LNCAP (cell line): ENCODE measurements at regions not wholly inside any gene's neighbourhood (a gene's known extent, or its start where the extent isn't known, plus 50 kb on each side); places are given as distances from the start of the nearest gene placed in this dataset.

ENCODE experiments used
- CTCF ChIP-seq: fragments of 450-650 bp; IDR thresholded peaks from 2 replicates; pipeline ENCODE4 v1.5.1; 2017; ENCODE audit warnings: mild to moderate bottlenecking

GRCh38 chr1:221886311-221886710 lies 144.4 kb upstream of the DUSP10 start:
- no peak for TF ChIP-seq CTCF

- no peak for TF ChIP-seq CTCF
Measured at GRCh38 chr1:221884821-221885220, 142.9 kb upstream of the DUSP10 start.

- no peak for TF ChIP-seq CTCF
Measured at GRCh38 chr1:221881805-221882581, 140.1 kb upstream of the DUSP10 start.

GRCh38 chr1:221880182-221880581 lies 138.3 kb upstream of the DUSP10 start:
- TF ChIP-seq CTCF = no peak

- TF ChIP-seq CTCF = no peak
Measured at GRCh38 chr1:221878134-221878533, 136.2 kb upstream of the DUSP10 start.

- no peak for TF ChIP-seq CTCF
Measured at GRCh38 chr1:221877311-221877710, 135.4 kb upstream of the DUSP10 start.

- no peak for TF ChIP-seq CTCF
Measured at GRCh38 chr1:221875004-221875330, 133.1 kb upstream of the DUSP10 start.
